ENCODE measurements at regions not wholly inside any gene's neighbourhood (a gene's known extent, or its start where the extent isn't known, plus 50 kb on each side); places are given as distances from the start of the nearest gene placed in this dataset.

DNA sequence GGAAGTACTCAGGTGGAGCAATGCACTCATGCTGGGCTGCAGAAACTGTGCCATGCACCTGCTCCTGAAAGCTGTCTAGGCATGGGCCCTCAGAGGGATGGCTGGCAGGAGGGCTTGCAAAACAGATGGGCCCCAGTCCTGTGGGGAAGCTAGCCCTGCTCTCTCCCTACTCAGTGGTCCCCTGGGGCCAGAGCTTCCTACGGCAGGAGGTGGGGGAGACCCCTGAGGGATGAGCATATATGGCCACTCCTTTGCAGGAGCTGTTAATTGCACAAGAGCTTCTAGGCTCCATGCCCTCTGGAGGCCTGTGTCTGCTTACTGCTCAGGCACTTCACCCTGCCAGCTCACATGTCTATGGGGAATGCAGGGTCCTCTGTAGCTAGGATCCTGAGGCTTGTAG is 545.3 kb upstream of the PTPRD start:
- TF ChIP-seq, protein P1, sequence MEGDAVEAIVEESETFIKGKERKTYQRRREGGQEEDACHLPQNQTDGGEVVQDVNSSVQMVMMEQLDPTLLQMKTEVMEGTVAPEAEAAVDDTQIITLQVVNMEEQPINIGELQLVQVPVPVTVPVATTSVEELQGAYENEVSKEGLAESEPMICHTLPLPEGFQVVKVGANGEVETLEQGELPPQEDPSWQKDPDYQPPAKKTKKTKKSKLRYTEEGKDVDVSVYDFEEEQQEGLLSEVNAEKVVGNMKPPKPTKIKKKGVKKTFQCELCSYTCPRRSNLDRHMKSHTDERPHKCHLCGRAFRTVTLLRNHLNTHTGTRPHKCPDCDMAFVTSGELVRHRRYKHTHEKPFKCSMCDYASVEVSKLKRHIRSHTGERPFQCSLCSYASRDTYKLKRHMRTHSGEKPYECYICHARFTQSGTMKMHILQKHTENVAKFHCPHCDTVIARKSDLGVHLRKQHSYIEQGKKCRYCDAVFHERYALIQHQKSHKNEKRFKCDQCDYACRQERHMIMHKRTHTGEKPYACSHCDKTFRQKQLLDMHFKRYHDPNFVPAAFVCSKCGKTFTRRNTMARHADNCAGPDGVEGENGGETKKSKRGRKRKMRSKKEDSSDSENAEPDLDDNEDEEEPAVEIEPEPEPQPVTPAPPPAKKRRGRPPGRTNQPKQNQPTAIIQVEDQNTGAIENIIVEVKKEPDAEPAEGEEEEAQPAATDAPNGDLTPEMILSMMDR (IDR thresholded peaks at IDR 0.05; ENCODE audit: low read depth, low read length), result no peak
- no peak overlapping the region for H3K27ac ChIP-seq
- H3K4me1 ChIP-seq (ENCODE audit: low read depth), result no peaks in the 10 kb centered on the region
- H3K27me3 ChIP-seq, result no peaks in the 10 kb centered on the region
- no peaks in the 10 kb centered on the region for H3K9me3 ChIP-seq (ENCODE audit: low read depth)
- DNase-seq (ENCODE audit: low read depth in 1 of 2, low spot score in 1 of 2), result no peak
- no peak overlapping the region for H3K4me3 ChIP-seq
- H3K36me3 ChIP-seq, result no peaks in the 10 kb centered on the region

DNA sequence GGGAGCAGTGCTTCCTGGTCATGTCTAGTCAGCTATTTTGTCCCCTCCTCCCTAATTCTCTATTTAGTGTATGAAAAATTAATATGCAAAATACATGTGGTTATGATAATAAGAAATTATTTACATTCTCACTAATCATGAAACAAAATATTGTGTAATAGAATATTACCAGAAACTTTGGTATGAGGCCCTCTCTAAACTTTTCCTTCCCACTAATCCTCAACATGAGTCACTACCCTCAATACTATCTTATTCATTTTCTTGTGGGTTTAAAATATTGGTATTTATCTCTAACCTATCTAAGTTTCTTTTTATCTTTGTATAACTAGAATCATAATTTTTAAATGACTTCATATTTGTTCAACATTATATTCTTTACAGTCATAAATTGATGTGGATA is 545.9 kb upstream of the PTPRD start:
- H3K9me3 ChIP-seq (ENCODE audit: low read depth), result no peaks in the 10 kb centered on the region
- H3K4me3 ChIP-seq, result no peak overlapping the region
- no peak for DNase-seq (ENCODE audit: low read depth in 1 of 2, low spot score in 1 of 2)
- H3K36me3 ChIP-seq, result no peaks in the 10 kb centered on the region
- TF ChIP-seq, protein P1 (IDR thresholded peaks at IDR 0.05; ENCODE audit: low read depth, low read length), result no peak
- no peaks in the 10 kb centered on the region for H3K4me1 ChIP-seq (ENCODE audit: low read depth)
- H3K27me3 ChIP-seq, result no peaks in the 10 kb centered on the region
- H3K27ac ChIP-seq, result no peak overlapping the region

DNA sequence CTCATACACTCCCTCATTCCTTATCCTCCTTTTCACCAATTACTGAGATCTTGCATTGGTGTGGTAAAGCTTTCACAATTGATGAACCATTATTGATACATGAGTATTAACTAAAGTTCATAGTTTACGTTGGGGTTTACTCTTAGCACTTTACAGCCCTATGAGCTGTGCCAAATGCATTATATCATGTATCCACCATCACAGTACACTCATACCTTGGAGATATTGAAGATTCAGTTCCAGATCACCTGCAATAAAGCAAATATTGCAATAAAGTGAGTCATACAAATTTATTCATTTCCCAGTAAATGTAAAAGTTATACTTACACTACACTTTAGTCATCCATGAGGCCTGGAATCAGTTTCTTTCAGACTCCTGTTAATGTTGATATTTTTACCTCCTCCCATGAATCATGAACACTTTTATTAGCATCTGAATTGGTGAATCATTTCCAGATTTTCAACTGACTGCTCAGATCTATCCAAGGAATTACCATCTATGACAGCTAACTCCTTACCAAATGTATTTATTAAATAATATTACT is 546.6 kb upstream of the PTPRD start:
- no peak overlapping the region for H3K27ac ChIP-seq
- H3K9me3 ChIP-seq (ENCODE audit: low read depth), result no peaks in the 10 kb centered on the region
- TF ChIP-seq, protein P1 (IDR thresholded peaks at IDR 0.05; ENCODE audit: low read depth, low read length), result no peak
- H3K27me3 ChIP-seq, result no peaks in the 10 kb centered on the region
- no peaks in the 10 kb centered on the region for H3K4me1 ChIP-seq (ENCODE audit: low read depth)
- no peaks in the 10 kb centered on the region for H3K36me3 ChIP-seq
- no peak overlapping the region for H3K4me3 ChIP-seq
- no peak for DNase-seq (ENCODE audit: low read depth in 1 of 2, low spot score in 1 of 2)

DNA sequence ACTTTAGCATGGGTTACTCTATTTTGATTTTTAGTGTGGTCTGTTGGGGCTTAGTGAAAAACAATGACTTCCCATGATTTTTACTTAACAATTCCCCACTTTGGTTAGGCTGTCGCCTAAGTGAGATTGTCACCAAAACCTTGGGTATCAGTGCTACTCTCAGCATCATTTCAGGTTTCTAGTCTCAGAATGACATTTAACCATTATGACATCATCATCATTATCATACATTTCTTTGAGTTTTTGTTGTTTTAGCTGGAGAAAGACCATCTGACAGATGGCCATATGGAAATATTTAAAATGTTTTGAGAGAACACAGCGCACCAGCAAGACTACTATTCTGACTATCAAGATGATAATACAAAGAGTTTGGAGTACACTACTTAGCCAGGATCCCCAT is 551.0 kb upstream of the PTPRD start:
- no peak overlapping the region for H3K27ac ChIP-seq
- no peaks in the 10 kb centered on the region for H3K9me3 ChIP-seq (ENCODE audit: low read depth)
- no peaks in the 10 kb centered on the region for H3K4me1 ChIP-seq (ENCODE audit: low read depth)
- H3K27me3 ChIP-seq, result no peaks in the 10 kb centered on the region
- no peaks in the 10 kb centered on the region for H3K36me3 ChIP-seq
- TF ChIP-seq, protein P1 (IDR thresholded peaks at IDR 0.05; ENCODE audit: low read depth, low read length), result no peak
- H3K4me3 ChIP-seq, result no peak overlapping the region
- DNase-seq (ENCODE audit: low read depth in 1 of 2, low spot score in 1 of 2), result no peak

DNA sequence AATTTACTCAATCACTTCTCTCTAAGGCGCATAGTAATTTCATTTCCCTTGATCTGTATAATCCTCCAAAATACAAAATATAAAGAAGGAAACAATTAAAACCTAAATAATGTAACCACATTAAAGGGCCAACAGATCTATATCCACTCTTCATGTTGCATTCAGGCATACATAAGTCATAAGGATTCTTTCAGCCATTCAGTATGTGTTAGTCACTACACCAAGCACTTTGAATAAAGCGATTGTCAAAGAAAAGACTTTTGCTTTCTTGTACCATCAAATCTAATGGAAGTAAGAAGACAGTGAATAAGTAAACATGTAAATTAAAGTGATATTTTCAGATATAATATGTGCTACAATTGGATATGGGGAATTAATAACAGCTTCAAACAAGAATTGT is 569.2 kb upstream of the PTPRD start:
- Histone ChIP-seq H3K27ac (no peak overlapping the region), H3K4me3 (no peak overlapping the region), H3K4me1 (ENCODE audit: low read depth) (no peaks in the 10 kb centered on the region), H3K27me3 (no peaks in the 10 kb centered on the region), H3K9me3 (ENCODE audit: low read depth) (no peaks in the 10 kb centered on the region), H3K36me3 (no peaks in the 10 kb centered on the region)
- DNase-seq (ENCODE audit: low read depth in 1 of 2, low spot score in 1 of 2), result no peak
- TF ChIP-seq, protein P1 (IDR thresholded peaks at IDR 0.05; ENCODE audit: low read depth, low read length), result no peak

DNA sequence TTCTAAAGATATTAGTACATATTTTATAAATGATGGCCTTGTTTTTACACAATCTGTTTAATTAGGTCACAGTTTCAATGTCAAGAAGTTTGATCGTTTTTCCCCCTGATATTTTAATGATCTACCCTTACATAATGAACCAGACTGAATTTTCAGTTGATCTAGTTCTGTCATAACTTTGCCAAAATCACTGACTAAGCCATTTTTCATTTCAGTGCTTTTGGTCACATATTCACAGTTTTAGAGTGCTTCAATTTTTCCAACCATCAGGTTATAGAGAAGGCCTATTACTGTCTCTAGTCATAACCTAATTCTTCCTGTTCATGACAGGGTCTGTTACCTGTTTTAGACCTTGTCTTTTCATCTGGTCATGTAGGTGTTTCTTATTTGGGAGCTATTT is 577.9 kb upstream of the PTPRD start:
- Histone ChIP-seq H3K9me3 (ENCODE audit: low read depth) (no peaks in the 10 kb centered on the region), H3K27me3 (no peaks in the 10 kb centered on the region), H3K36me3 (no peaks in the 10 kb centered on the region), H3K27ac (no peak overlapping the region), H3K4me1 (ENCODE audit: low read depth) (no peaks in the 10 kb centered on the region), H3K4me3 (no peak overlapping the region)
- TF ChIP-seq, protein P1 (IDR thresholded peaks at IDR 0.05; ENCODE audit: low read depth, low read length), result no peak
- no peak for DNase-seq (ENCODE audit: low read depth in 1 of 2, low spot score in 1 of 2)
